Muscle layer of colon (tissue), 2 donors: ENCODE measurements at regions not wholly inside any gene's neighbourhood (a gene's known extent, or its start where the extent isn't known, plus 50 kb on each side); places are given as distances from the start of the nearest gene placed in this dataset.

ENCODE experiments used
- H3K27ac ChIP-seq: one replicate; pipeline ENCODE4 v1.7.0; 2013; ENCODE audit warnings: low read depth, mild to moderate bottlenecking, low read length, moderate library complexity
- H3K27me3 ChIP-seq, 2 donors: one replicate each; pipeline ENCODE4 v1.7.0; 2013; ENCODE audit warnings: low read length in 2 of 2, mild to moderate bottlenecking in 2 of 2; ENCODE audit not compliant: insufficient read depth in 2 of 2, control insufficient read depth in 1 of 2
- H3K36me3 ChIP-seq: one replicate; pipeline ENCODE4 v1.7.0; 2013; ENCODE audit warnings: mild to moderate bottlenecking, low read length; ENCODE audit not compliant: insufficient read depth
- H3K4me1 ChIP-seq: one replicate; pipeline ENCODE4 v1.7.0; 2013; ENCODE audit warnings: mild to moderate bottlenecking, low read length; ENCODE audit not compliant: insufficient read depth
- H3K4me3 ChIP-seq, 2 donors: one replicate each; pipeline ENCODE4 v1.7.0; 2013; ENCODE audit warnings: low read length in 2 of 2, low read depth in 1 of 2, mild to moderate bottlenecking in 1 of 2, moderate library complexity in 1 of 2
- H3K9ac ChIP-seq: one replicate; pipeline ENCODE4 v1.7.0; 2013; ENCODE audit warnings: low read length
- H3K9me3 ChIP-seq: one replicate; pipeline ENCODE4 v1.7.0; 2013; ENCODE audit warnings: mild to moderate bottlenecking, low read length
- donor health status: abdominal sarcoma.
- donor health status: Adenocarcinoma of cecum.

DNA sequence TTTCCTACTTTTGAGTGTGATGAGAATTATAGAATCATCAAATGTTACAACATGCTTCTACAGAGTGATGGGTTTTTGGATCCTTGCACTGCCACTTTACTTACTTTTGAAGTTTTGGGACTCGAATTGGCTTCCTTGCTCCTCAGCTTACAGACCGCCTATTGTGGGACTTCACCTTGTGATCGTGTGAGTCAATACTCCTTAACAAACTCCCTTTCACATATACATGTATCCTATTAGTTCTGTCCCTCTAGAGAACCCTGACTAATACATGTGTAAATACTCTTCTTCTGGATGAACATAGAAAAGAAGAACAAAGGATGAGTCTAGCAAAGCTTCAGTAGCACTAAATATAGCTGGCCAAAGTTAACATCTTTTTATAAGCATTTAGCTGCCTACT lies 98.7 kb upstream of the PDE4D start:
- H3K36me3 ChIP-seq, result no peaks in the 10 kb centered on the region
- no peak overlapping the region for H3K4me3 ChIP-seq
- no peak overlapping the region for H3K27ac ChIP-seq
- no peak overlapping the region for H3K9ac ChIP-seq
- no peaks in the 10 kb centered on the region for H3K27me3 ChIP-seq
- no peaks in the 10 kb centered on the region for H3K4me1 ChIP-seq
- no peaks in the 10 kb centered on the region for H3K9me3 ChIP-seq

DNA sequence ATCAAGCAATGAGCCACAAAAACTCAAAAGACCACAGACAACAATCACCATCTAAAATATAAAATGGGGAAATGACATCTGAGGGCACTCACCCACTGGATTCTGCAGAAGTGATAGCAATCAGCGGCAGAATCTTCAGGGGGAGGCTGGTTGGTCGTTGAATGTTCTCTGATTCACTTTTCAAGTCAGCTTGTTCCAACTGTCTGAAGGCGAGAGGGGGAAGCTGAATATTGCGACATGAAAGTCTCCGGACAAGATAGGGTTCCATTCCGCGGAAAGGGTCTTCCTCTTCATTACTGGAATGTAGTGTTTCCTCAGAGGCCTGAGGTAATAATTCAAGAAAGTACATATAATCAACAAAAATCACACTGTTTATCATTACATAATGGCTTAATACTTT lies 94.9 kb upstream of the PDE4D start:
- H3K9ac ChIP-seq, result no peak overlapping the region
- H3K27ac ChIP-seq, result no peak overlapping the region
- no peaks in the 10 kb centered on the region for H3K27me3 ChIP-seq
- no peaks in the 10 kb centered on the region for H3K36me3 ChIP-seq
- no peaks in the 10 kb centered on the region for H3K4me1 ChIP-seq
- no peak overlapping the region for H3K4me3 ChIP-seq
- no peaks in the 10 kb centered on the region for H3K9me3 ChIP-seq

DNA sequence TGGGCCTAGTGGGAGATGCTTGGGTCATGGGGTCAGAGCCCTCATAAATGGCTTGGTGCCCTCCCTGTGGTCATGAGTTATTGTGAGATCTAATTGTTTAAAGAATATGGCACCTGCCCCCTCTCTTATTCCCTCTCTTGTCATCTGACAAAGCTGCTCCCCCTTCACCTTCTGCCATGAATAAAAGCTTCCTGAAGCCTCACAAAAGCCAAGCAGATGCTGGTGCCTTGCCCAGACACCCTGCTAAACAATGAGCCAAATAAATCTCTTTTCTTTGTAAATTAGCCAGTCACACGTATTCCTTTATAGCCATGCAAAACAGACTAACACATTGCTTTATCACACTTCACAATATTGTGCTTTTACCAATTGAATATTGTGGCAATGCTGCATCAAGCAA lies 82.8 kb upstream of the PDE4D start:
- Histone ChIP-seq H3K27ac (no peak overlapping the region), H3K9me3 (no peaks in the 10 kb centered on the region), H3K4me1 (no peaks in the 10 kb centered on the region)

DNA sequence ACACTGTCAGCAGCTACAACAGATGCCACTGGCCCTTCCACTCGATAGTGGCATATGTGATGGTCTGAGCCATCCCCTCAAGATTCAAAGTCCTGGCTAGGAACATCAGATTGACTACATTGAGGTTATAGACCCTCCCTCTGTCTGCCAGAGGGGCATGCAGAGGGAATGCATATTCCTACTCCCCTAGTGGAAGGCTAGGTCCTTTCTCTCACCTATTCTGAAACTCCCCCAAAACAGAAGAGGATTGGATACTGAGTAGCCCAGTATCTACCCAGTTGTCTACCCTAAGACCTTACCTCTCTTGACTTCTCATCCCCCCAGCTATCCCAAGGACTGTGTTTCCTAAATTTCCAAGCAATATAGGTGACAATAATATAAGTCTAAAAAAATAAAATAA lies 78.5 kb upstream of the PDE4D start:
- Histone ChIP-seq H3K4me3 (no peak overlapping the region), H3K27ac (no peak overlapping the region), H3K9me3 (no peaks in the 10 kb centered on the region), H3K36me3 (no peaks in the 10 kb centered on the region), H3K27me3 (no peaks in the 10 kb centered on the region), H3K9ac (no peak overlapping the region), H3K4me1 (no peaks in the 10 kb centered on the region)

More for the DNA sequence above, 82.8 kb upstream of the PDE4D start:
- no peak overlapping the region for H3K4me3 ChIP-seq
- H3K27me3 ChIP-seq, result no peaks in the 10 kb centered on the region
- no peak overlapping the region for H3K9ac ChIP-seq
- no peaks in the 10 kb centered on the region for H3K36me3 ChIP-seq

DNA sequence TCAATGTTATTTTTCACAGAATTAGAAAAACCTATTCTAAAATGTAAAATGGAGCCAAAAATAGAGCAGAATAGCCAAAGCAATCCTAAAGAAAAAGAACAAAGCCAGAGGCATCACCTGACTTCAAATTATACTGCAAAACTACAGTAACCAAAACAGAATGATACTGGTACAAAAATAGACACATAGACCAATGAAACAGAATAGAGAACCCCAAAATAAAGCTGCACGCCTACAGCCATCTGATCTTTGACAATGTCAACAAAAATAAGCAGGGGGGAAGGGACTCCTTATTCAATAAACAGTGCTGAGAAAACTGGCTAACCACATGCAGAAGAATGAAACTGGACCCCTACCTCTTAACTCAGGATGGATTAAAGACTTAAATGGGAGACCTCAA lies 65.8 kb upstream of the PDE4D start:
- Histone ChIP-seq H3K36me3 (no peaks in the 10 kb centered on the region), H3K27me3 (no peaks in the 10 kb centered on the region), H3K4me1 (no peaks in the 10 kb centered on the region), H3K4me3 (no peak overlapping the region), H3K27ac (no peak overlapping the region), H3K9me3 (no peaks in the 10 kb centered on the region), H3K9ac (no peak overlapping the region)

DNA sequence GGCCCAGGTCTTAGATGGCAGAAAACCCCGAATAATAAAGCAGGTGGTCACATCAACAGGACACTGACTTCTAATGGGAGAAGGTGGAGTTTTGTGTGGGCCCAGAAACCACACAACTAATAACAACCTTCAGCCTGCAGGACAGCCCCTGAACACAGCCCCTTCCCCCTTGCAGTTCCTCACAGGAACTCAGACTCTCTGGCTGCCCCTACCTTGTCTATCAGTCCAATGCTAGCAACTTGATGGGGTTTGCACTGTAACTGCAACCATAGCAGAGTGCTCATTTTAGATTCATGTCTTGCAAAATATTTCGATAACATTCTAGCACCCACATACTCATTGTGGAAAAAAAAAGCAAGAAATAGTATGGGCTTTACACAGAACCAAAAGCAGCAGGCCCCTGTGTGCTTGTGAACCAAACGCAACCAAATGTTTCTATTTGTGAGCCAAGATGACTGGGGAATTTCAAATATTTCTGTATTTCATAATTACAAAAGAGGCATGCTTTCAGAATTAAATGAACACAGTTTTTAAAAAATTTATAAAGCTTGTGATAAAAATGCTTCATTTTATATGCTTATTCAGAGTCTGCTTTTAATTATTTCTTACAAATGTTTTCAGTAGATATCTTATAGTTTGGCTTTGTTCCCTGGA lies 62.7 kb upstream of the PDE4D start:
- H3K9ac ChIP-seq, result no peak overlapping the region

DNA sequence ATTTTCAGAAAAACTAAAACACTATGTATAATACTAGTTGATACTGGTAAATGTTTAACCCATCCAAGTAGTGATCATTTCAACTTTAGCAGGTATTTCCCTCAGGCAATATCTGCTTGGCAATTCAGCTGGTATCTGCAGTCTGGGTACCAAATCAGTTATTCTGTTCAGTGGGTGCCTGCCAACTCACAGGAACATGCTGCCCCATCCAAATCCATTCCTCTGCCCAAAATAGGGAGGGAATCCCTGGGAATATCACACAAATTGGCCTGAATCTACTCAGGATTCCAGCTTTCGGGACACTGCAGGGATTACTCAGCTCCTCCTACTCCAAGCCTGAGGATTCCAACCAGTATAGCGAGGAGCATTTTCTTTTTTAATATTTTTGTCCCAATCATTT lies 61.7 kb upstream of the PDE4D start:
- no peaks in the 10 kb centered on the region for H3K27me3 ChIP-seq
- no peak overlapping the region for H3K9ac ChIP-seq
- no peaks in the 10 kb centered on the region for H3K4me1 ChIP-seq
- H3K4me3 ChIP-seq, result no peak overlapping the region
- no peaks in the 10 kb centered on the region for H3K36me3 ChIP-seq
- H3K9me3 ChIP-seq, result no peaks in the 10 kb centered on the region
- no peak overlapping the region for H3K27ac ChIP-seq

More for the DNA sequence above, 62.7 kb upstream of the PDE4D start:
- H3K9me3 ChIP-seq, result no peaks in the 10 kb centered on the region
- H3K36me3 ChIP-seq, result no peaks in the 10 kb centered on the region
- no peak overlapping the region for H3K4me3 ChIP-seq
- no peaks in the 10 kb centered on the region for H3K4me1 ChIP-seq
- no peak overlapping the region for H3K27ac ChIP-seq
- no peaks in the 10 kb centered on the region for H3K27me3 ChIP-seq

DNA sequence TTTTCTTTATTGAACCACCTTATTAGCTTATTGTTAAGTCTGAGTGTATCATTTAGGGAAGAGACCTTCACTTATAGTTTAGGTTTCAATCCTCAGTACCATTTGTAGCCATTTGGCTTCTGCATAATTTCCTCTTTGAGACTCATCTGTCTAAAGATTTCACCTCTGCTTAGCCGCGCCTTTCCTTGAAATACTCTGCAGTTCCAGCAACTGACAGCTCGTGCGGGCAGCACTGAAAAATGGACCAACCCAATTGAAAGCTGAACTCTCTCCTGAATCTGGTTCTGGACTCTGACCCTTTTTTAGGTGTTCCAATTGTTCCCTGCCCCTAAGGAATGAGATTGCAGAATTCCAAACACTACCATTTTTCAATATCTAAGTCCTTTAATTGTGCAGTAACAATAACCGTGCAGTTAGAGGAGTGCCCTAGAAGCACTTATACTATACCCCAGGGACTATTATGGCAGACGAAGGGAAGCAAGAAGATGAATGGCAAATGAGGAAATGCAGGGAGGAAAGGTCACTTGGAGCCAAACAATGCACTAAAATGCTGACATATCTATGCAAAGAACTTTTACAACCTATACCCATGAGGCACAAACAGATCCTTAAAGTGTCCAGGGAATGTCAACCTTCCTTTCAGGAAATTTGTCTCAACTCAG lies 50.1 kb upstream of the PDE4D start:
- Histone ChIP-seq H3K36me3 (no peaks in the 10 kb centered on the region), H3K27ac (no peak overlapping the region), H3K9me3 (no peaks in the 10 kb centered on the region), H3K4me3 (no peak overlapping the region), H3K4me1 (no peaks in the 10 kb centered on the region), H3K9ac (no peak overlapping the region), H3K27me3 (no peaks in the 10 kb centered on the region)
